ENCODE measurements at regions not wholly inside any gene's neighbourhood (a gene's known extent, or its start where the extent isn't known, plus 50 kb on each side); places are given as distances from the start of the nearest gene placed in this dataset.
"Not testable (repeated sequence)": the region's sequence is repeated elsewhere in the genome, so short reads cannot be mapped to it uniquely, and the experiment has no call there.

- DNase-seq (ENCODE audit: low read depth in 2 of 2): no peak
These were observed 1191.2 kb downstream of the CNTNAP5 start for GRCh38 chr2:125216321-125216720.

DNA sequence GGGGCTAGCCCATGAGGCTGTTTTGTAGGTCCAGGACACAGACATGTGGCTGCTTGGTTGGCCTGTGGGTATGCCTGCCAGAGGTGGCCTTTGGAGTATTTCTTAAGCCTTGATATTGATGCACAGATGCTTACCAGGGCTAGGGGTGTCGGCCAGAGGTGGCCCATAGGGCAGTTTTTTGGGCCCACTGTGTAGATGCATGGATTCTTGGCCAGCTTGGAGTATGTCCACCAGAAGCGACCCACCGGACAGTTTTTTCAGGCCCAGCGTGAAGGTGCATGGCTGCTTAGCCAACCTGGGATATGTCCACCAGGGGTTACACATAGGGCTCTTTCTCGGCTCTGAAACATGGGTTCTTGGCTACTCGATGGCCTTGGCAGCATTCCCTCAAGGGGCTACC, 1199.1 kb downstream of the CNTNAP5 start:
- DNase-seq (ENCODE audit: low read depth in 2 of 2): no peak

- DNase-seq (ENCODE audit: low read depth in 2 of 2): no peak
These were observed 1199.7 kb downstream of the CNTNAP5 start for GRCh38 chr2:125224830-125225229.

DNA sequence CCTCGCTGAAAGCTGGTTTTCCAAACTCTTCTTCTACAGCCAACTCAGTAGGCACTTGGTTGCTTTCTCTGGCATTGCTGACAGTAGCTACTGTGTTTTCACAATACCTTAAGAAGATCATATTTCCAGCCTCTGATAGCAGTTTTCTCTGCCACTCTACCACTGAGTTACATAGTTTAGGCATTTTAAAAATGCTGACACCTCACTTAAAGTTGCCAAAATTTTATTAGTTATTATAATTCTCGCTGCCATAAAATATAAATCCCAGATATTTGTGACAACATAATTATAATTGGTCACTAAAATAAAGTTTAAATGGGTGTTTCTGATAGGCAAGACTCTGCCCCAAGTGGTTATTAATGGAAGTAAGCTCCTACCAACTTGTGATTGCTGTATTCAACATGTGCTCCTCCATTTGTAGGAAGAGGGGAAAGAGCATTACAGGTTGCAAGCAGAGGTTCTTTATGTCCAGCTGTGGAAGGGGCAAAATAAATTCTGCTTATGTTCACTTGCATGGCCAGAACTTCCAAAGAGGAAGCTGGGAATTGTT, 1202.8 kb downstream of the CNTNAP5 start:
- no peak for DNase-seq (ENCODE audit: low read depth in 2 of 2)

DNA sequence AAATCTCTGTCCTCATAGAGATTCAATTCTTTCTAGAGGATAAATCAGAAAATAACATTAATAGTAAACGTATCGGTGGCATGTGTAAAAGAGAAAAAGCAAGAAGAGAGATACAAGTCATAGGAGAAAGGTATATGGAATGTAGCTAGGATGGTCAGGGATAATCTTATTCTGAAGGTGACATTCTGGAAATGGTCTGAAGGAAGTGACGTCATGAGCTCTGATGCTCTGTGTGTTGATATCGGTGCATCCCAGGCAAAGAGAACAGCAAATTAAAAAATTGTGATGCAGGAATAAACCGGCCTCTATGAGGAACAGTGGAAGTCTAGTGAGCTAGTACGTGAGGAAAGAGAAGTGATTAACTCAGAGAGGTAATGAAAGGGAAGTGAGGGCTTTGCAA, 1215.8 kb downstream of the CNTNAP5 start:
- DNase-seq (ENCODE audit: low read depth in 2 of 2): no peak

- no peak for DNase-seq (ENCODE audit: low read depth in 2 of 2)
These were observed 1218.0 kb downstream of the CNTNAP5 start for GRCh38 chr2:125243074-125243473.

GRCh38 chr2:125254010-125254409, 1228.9 kb downstream of the CNTNAP5 start:
- DNase-seq (ENCODE audit: low read depth in 2 of 2): no peak

DNA sequence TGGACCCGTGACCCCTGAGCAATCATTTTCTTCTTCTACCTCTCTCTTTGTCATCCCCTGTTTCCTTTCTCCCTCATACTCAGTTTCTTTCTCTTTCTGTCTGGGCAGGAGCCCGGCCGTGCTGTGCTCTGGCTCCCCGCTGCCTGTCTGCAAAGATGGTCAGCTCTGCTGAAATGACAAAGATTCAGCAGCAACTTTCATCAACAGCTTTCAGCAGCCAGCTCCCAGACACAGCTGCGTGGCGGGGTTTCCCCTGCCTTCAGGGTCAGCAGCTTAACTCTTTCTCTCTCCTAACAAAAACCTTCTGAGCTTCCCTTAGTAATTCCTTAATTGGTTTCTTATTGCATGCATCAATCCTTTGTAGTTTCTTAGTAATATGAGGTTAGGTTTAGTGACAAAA, 1234.4 kb downstream of the CNTNAP5 start:
- DNase-seq (ENCODE audit: low read depth in 2 of 2): no peak

GRCh38 chr2:125260366-125260930, 1235.4 kb downstream of the CNTNAP5 start:
- not testable (repeated sequence) for DNase-seq (ENCODE audit: low read depth in 2 of 2)

DNA sequence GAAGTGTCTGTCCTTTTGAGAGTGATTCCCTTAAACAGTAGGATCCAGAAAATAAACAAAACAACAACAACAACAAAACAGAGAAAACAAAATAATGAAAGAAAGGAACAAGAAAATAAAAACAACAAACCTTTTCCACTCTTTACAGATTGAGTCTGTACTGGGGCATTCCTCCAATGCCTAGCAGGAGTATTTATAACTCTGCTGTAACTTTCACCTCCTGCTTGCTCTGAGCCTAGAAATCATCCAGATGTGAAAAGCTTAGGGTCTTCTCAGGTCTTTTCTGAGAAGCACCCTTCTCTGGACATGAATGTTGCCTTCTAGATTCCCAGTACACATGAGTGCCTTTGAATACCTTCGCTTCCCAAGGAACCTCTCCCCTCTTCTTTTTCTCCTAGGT, 1239.4 kb downstream of the CNTNAP5 start:
- DNase-seq (ENCODE audit: low read depth in 2 of 2): no peak

- no peak for DNase-seq (ENCODE audit: low read depth in 2 of 2)
These were observed 1242.6 kb downstream of the CNTNAP5 start for GRCh38 chr2:125267683-125268082.

DNA sequence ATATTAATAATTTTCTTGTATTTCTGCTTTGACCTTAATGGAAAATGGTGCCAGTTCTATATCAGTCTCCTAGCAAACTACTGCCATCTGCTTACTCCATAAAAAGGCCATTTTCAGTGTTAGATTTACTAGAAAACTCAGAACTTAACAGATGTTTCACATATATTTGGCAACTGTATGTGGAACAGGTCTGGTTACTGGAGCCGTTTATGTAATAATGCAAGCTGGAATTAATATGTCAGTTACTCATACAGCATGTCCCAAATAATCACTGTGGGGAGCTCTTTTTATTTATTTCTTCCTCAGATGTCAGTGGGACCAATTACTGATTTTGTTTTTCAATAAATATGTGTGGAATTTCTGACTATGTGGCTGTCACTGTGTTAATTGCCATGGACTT, 1247.6 kb downstream of the CNTNAP5 start:
- DNase-seq (ENCODE audit: low read depth in 2 of 2): no peak

GRCh38 chr2:125274718-125275117, 1249.6 kb downstream of the CNTNAP5 start:
- DNase-seq (ENCODE audit: low read depth in 2 of 2): no peak

GRCh38 chr2:125280265-125280664, 1255.2 kb downstream of the CNTNAP5 start:
- no peak for DNase-seq (ENCODE audit: low read depth in 2 of 2)

DNA sequence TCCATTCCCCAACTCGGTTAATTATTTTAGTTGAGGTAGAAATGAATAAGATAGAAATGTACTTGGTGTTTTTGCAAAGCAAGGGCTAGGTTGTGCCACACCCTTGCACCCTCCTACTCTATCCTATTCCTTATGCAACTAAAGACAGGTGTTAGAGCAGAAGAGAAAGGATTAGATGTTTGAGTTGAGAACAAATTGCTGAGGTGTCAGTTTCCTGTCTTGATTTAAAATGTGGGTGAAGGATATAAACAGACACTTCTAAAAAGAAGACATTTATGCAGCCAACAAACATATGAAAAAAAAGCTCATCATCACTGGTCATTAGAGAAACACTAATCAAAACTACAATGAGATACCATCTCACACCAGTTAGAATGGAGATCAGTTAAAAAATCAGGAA, 1256.2 kb downstream of the CNTNAP5 start:
- DNase-seq (ENCODE audit: low read depth in 2 of 2): no peak

GRCh38 chr2:125296742-125297141, 1271.7 kb downstream of the CNTNAP5 start:
- no peak for DNase-seq (ENCODE audit: low read depth in 2 of 2)

- DNase-seq (ENCODE audit: low read depth in 2 of 2): no peak
These were observed 1285.7 kb downstream of the CNTNAP5 start for GRCh38 chr2:125310657-125311364.

DNA sequence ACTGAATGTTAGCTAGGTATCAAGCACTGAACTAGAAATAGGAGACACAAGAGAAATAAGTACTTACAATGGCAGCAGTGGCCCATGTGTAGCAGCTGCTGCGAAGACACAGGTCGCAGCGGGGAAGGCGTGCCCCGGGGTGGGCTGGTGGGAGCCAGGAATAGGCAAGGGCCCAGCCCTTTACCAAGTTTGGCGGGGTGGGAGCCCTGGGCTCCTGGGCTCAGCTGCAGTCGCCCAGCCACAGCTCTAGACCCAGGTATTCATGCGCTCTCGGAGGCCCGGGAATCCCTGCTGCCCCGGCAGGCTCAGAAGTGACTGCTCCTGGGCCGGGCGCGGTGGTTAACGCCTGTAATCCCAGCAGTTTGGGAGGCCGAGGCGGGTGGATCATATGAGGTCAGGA, 1287.3 kb downstream of the CNTNAP5 start:
- DNase-seq (ENCODE audit: low read depth in 2 of 2): no peak

GRCh38 chr2:125313806-125314205, 1288.7 kb downstream of the CNTNAP5 start:
- DNase-seq (ENCODE audit: low read depth in 2 of 2): no peak

- no peak for DNase-seq (ENCODE audit: low read depth in 2 of 2)
These were observed 1293.7 kb downstream of the CNTNAP5 start for GRCh38 chr2:125318740-125319139.

DNA sequence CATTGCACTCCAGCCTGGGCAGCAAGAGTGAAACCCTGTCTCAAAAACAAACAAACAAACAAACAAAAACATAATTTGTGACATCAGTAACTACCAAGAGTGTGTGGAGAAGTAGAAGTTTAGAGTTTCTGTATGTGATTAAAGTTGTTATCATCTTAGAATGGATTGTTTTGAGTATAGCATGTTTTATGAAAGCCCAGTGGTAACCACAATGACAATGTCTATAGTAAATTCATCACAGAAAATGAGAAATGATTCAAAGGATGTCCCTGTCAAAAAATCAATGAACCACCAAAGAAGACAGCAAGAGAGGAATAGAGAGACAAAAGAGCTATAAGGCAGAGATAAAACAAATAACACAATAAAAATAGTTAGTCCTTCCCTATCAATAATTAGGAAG, 1299.2 kb downstream of the CNTNAP5 start:
- no peak for DNase-seq (ENCODE audit: low read depth in 2 of 2)

DNA sequence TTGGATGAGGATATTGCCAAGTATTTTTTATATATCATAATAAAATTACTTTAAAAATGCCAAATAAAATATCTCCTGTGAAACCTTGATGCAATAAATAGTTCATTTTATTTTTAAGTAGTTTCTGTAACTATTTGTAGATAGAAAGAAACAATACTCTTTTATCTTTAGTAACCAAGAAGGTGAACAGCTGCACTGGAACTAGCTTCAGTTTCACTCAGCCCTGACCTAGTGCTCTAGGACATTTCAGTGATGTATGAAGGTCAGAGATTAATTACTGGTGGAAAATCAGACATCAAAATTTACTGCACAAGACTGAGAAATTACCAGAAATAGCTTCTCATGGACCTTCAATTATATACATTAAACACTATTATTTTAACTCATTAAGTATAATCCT, 1305.0 kb downstream of the CNTNAP5 start:
- DNase-seq (ENCODE audit: low read depth in 2 of 2): no peak

DNA sequence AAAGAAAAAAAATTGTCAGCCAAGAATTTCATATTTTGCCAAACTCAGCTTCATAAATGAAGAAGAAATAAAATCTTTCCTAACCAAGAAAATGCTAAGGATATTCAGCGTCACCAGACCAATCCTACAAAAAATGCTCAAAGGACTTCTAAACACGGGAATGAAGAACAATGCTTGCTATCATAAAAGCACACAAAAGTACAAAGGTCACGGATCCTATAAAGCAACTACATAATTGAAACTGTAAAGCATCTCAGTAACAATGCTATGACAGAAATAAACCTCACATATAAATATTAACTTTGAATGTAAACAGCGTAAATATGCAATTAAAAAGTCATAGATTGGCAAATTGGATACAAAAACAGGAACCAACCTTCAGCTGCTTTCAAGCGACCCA, 1314.6 kb upstream of the GYPC start:
- no peak for DNase-seq (ENCODE audit: low read depth in 2 of 2)

- not testable (repeated sequence) for DNase-seq (ENCODE audit: low read depth in 2 of 2)
These were observed 1302.4 kb upstream of the GYPC start for GRCh38 chr2:125353542-125353941.
